HCT116 (cell line): ENCODE measurements at regions not wholly inside any gene's neighbourhood (a gene's known extent, or its start where the extent isn't known, plus 50 kb on each side); places are given as distances from the start of the nearest gene placed in this dataset.

Source experiments
- ATAC-seq: fragments of 200-7000 bp; cut with Tn5 transposase; 2 replicates; pipeline ENCODE4 v1.9.1; 2020; ENCODE audit warnings: mild to moderate bottlenecking, moderate library complexity
- BruUV-seq: library from RNA; stranded (reverse); fragments of 400-500 nt; replicated peaks from 2 replicates; lab custom pipeline; 2021; lab: Mats Ljungman, UMichigan
- CTCF ChIA-PET: fragments of 300-600 bp; sonication (Branson Sonifier 250); formaldehyde crosslinking; loops from one replicate; lab custom pipeline; 2021; ENCODE audit warnings: antibody characterized with exemption; lab: Charles Lee
- POLR2A ChIA-PET: fragments of 300-600, 350-600 bp; sonication (Branson Sonifier 250); formaldehyde crosslinking; loops from one replicate; lab custom pipeline; 2021; ENCODE audit warnings: antibody characterized with exemption; lab: Charles Lee
- RAD21 ChIA-PET, 2 experiments: fragments of 300-600 bp; sonication (Branson Sonifier 250); formaldehyde crosslinking; loops; one replicate each; lab custom pipeline; 2023; ENCODE audit warnings: low total read pairs in 2 of 2; ENCODE audit not compliant: uncharacterized antibody in 2 of 2, unreplicated experiment in 2 of 2, low non-redundant PET in 1 of 2; lab: Charles Lee
- DNase-seq: peaks from one replicate; pipeline ENCODE4 v3.0.0-alpha.2; 2010; ENCODE audit warnings: low read depth, low spot score
- H2AFZ ChIP-seq: fragments of 200-600 bp; shearing (Covaris generic), sonication (generic); 2 replicates; pipeline ENCODE4 v1.6.1; 2017; ENCODE audit warnings: low read depth, mixed run types, mixed read lengths, antibody characterized with exemption, low read length; ENCODE audit not compliant: poor library complexity, severe bottlenecking
- H3K27ac ChIP-seq: 2 replicates; pipeline ENCODE4 v1.5.1; 2012; ENCODE audit warnings: low read depth, low read length
- H3K27me3 ChIP-seq: fragments of 200-600 bp; sonication (generic); 2 replicates; pipeline ENCODE4 v1.6.1; 2016; ENCODE audit warnings: mixed run types, low read length, mixed read lengths; ENCODE audit not compliant: insufficient read depth
- H3K36me3 ChIP-seq, 2 experiments: fragments of 200-500 bp in 1 of 2; fragments of 200-600 bp in 1 of 2; sonication (Bioruptor generic) in 1 of 2; sonication (generic) in 1 of 2; 2 replicates each; pipeline versions ENCODE4 v1.5.1 to v1.6.1; 2014 to 2016; ENCODE audit warnings: low read length in 2 of 2, inconsistent platforms in 1 of 2, mixed read lengths in 1 of 2, mixed run types in 1 of 2; ENCODE audit not compliant: insufficient read depth in 2 of 2, control insufficient read depth in 1 of 2
- H3K4me1 ChIP-seq, 2 experiments: fragments of 200-600 bp in 1 of 2; sonication (generic) in 1 of 2; 2 replicates each; pipeline versions ENCODE4 v1.5.1 to v1.6.1; 2012 to 2017; ENCODE audit warnings: low read length in 2 of 2, inconsistent platforms in 1 of 2, mild to moderate bottlenecking in 1 of 2, mixed read lengths in 1 of 2, mixed run types in 1 of 2, moderate library complexity in 1 of 2; ENCODE audit not compliant: insufficient read depth in 2 of 2, control insufficient read depth in 1 of 2
- H3K4me2 ChIP-seq: fragments of 200-600 bp; sonication (generic); 2 replicates; pipeline ENCODE4 v1.6.1; 2017; ENCODE audit warnings: mixed run types, low read length, mixed read lengths
- H3K4me3 ChIP-seq, 2 experiments: fragments of 200-600 bp in 1 of 2; sonication (generic) in 1 of 2; replicated peaks in 1 of 2; 2 replicates each; pipeline ENCODE4 v1.5.1; 2011 to 2016; ENCODE audit warnings: low read length in 2 of 2, control low read depth in 1 of 2, low read depth in 1 of 2, mild to moderate bottlenecking in 1 of 2, mixed read lengths in 1 of 2, mixed run types in 1 of 2
- H3K79me2 ChIP-seq: fragments of 200-600 bp; sonication (generic); 2 replicates; pipeline ENCODE4 v1.6.1; 2017; ENCODE audit warnings: mild to moderate bottlenecking, mixed run types, low read length, moderate library complexity, mixed read lengths; ENCODE audit not compliant: insufficient read depth
- H3K9ac ChIP-seq: fragments of 200-600 bp; sonication (generic); 2 replicates; pipeline ENCODE4 v1.6.1; 2016; ENCODE audit warnings: low read length, mixed read lengths
- H3K9me2 ChIP-seq: fragments of 200-600 bp; sonication (generic), shearing (Covaris generic); 2 replicates; pipeline ENCODE4 v1.6.1; 2017; ENCODE audit warnings: mixed run types, mild to moderate bottlenecking, moderate library complexity; ENCODE audit not compliant: insufficient read depth
- H3K9me3 ChIP-seq, 2 experiments: fragments of 200-500 bp in 1 of 2; fragments of 200-600 bp in 1 of 2; sonication (Bioruptor generic) in 1 of 2; sonication (generic) in 1 of 2; 2 replicates each; pipeline ENCODE4 v1.6.1; 2014 to 2017; ENCODE audit warnings: low read length in 2 of 2, mixed read lengths in 2 of 2, inconsistent platforms in 1 of 2, low read depth in 1 of 2, mild to moderate bottlenecking in 1 of 2, mixed run types in 1 of 2, moderate library complexity in 1 of 2; ENCODE audit not compliant: control insufficient read depth in 1 of 2, insufficient read depth in 1 of 2
- H4K20me1 ChIP-seq: fragments of 200-600 bp; sonication (generic), shearing (Covaris generic); 2 replicates; pipeline ENCODE4 v1.6.1; 2017; ENCODE audit warnings: mixed run types, mild to moderate bottlenecking, moderate library complexity; ENCODE audit not compliant: insufficient read depth
- CBX3 ChIP-seq: IDR thresholded peaks from 2 replicates; pipeline ENCODE4 v1.6.1; 2012; ENCODE audit warnings: low read depth
- CEBPB ChIP-seq: IDR thresholded peaks from 2 replicates; pipeline ENCODE4 v1.6.1; 2012; ENCODE audit warnings: low read depth
- CTCF ChIP-seq, 3 experiments: fragments of 200-600 bp in 1 of 3; sonication (generic) in 1 of 3; IDR thresholded peaks in 2 of 3; conservative IDR thresholded peaks in 1 of 3; 2 replicates each; pipeline ENCODE4 v1.5.1; 2012 to 2017; ENCODE audit warnings: low read depth in 2 of 3, low read length in 2 of 3, antibody characterized with exemption in 1 of 3, borderline replicate concordance in 1 of 3, control low read depth in 1 of 3, mild to moderate bottlenecking in 1 of 3, mixed read lengths in 1 of 3, mixed run types in 1 of 3, moderate library complexity in 1 of 3; ENCODE audit not compliant: insufficient read depth in 1 of 3
- ELF1 ChIP-seq: IDR thresholded peaks from 2 replicates; pipeline ENCODE4 v1.6.1; 2012; ENCODE audit warnings: low read depth, borderline replicate concordance
- EZH2 ChIP-seq: fragments of 200-600 bp; sonication (generic); IDR thresholded peaks from 2 replicates; pipeline ENCODE4 v1.6.1; 2017; ENCODE audit warnings: antibody characterized with exemption, mixed run types
- EZH2phosphoT487 ChIP-seq: fragments of 200-600 bp; IDR thresholded peaks from 2 replicates; pipeline ENCODE4 v1.6.1; 2018; ENCODE audit warnings: antibody characterized with exemption, borderline replicate concordance
- FOSL1 ChIP-seq: IDR thresholded peaks from 2 replicates; pipeline ENCODE4 v1.6.1; 2012; ENCODE audit warnings: low read depth
- JUND ChIP-seq: IDR thresholded peaks from 2 replicates; pipeline ENCODE4 v1.6.1; 2012
- MAX ChIP-seq: IDR thresholded peaks from 2 replicates; pipeline ENCODE4 v1.6.1; 2012
- POLR2AphosphoS5 ChIP-seq: IDR thresholded peaks from 2 replicates; pipeline ENCODE4 v1.6.1; 2011; ENCODE audit warnings: mild to moderate bottlenecking, low read depth, low read length, moderate library complexity
- REST ChIP-seq: IDR thresholded peaks from 2 replicates; pipeline ENCODE4 v1.6.1; 2012; ENCODE audit warnings: low read depth
- SIN3A ChIP-seq: IDR thresholded peaks from 2 replicates; pipeline ENCODE4 v1.6.1; 2012; ENCODE audit warnings: low read depth
- SRF ChIP-seq: IDR thresholded peaks from 2 replicates; pipeline ENCODE4 v1.6.1; 2012; ENCODE audit warnings: low read depth
- TCF7L2 ChIP-seq: IDR thresholded peaks from 2 replicates; pipeline ENCODE4 v1.7.0; 2011; ENCODE audit warnings: borderline replicate concordance, inconsistent platforms; ENCODE audit not compliant: insufficient read depth, insufficient read length; ENCODE audit errors: extremely low read depth
- YY1 ChIP-seq: IDR thresholded peaks from 2 replicates; pipeline ENCODE4 v1.6.1; 2011; ENCODE audit warnings: low read length, low read depth, moderate library complexity, mild to moderate bottlenecking; ENCODE audit not compliant: insufficient replicate concordance; ENCODE audit errors: extremely low read depth
- ZFX ChIP-seq: fragments of 450-650 bp; IDR thresholded peaks from 2 replicates; pipeline ENCODE4 v1.6.1; 2017
- ZNF274 ChIP-seq: fragments of 200-500 bp; sonication (Bioruptor generic); IDR thresholded peaks from 2 replicates; pipeline ENCODE4 v1.6.1; 2014; ENCODE audit warnings: mild to moderate bottlenecking, low read depth, low read length, inconsistent platforms
- intact Hi-C: fragments of 100-400 bp; cut with micrococcal nuclease; formaldehyde crosslinking; loops from 2 replicates; pipeline ENCODE4 v1.10.0; 2022

- no peak for DNase-seq
- TF ChIP-seq SRF, result no peak
- TF ChIP-seq TCF7L2, result no peak
- TF ChIP-seq, all 23 proteins: peak for 0
- Histone ChIP-seq H3K4me3 (no peak overlapping the region), H3K27me3 (no peaks in the 10 kb centered on the region), H4K20me1 (no peaks in the 10 kb centered on the region), H3K9me3 (no peaks in the 10 kb centered on the region), H3K4me2 (no peak overlapping the region), H3K4me1 (no peaks in the 10 kb centered on the region), H3K79me2 (no peaks in the 10 kb centered on the region), H2AFZ (no peak overlapping the region), H3K9ac (no peak overlapping the region), H3K27ac (no peak overlapping the region), H3K36me3 (no peaks in the 10 kb centered on the region), H3K9me2 (no peaks in the 10 kb centered on the region)
- ChIA-PET CTCF (no interaction called here), POLR2A (no interaction called here), RAD21 (no interaction called here)
- ATAC-seq, result no peak
- intact Hi-C loops, result no loop called here
- BruUV-seq, result no TSS peak
Measured at GRCh38 chr1:185459141-185459540, 142.1 kb upstream of the IVNS1ABP start.

GRCh38 chr1:185458670-185459069 lies 141.6 kb upstream of the IVNS1ABP start:
- POLR2A ChIA-PET, result no interaction called here
- TF ChIP-seq JUND (no peak), TCF7L2 (no peak), SIN3A (no peak), CEBPB (no peak), REST (no peak), POLR2AphosphoS5 (no peak), ZFX (no peak), CBX3 (no peak), MAX (no peak), EZH2 (no peak), YY1 (no peak), ZNF274 (no peak), ELF1 (no peak), CTCF (IDR thresholded peaks at IDR 0.05 in 2 of 3, conservative IDR thresholded peaks at IDR 0.05 in 1 of 3; ENCODE audit: borderline replicate concordance in 1 of 3, insufficient read depth in 1 of 3, low read depth in 2 of 3, low read length in 2 of 3) (no peak), FOSL1 (no peak), EZH2phosphoT487 (no peak)

More at GRCh38 chr1:185458670-185459069, 141.6 kb upstream of the IVNS1ABP start:
- H3K9me2 ChIP-seq, result no peaks in the 10 kb centered on the region
- H3K9me3 ChIP-seq, result no peaks in the 10 kb centered on the region
- ChIA-PET RAD21 (no interaction called here), CTCF (no interaction called here)
- H3K4me3 ChIP-seq, result no peak overlapping the region
- H3K4me1 ChIP-seq, result no peaks in the 10 kb centered on the region
- no peak overlapping the region for H3K27ac ChIP-seq
- H3K27me3 ChIP-seq, result no peaks in the 10 kb centered on the region
- no peak overlapping the region for H3K4me2 ChIP-seq
- H4K20me1 ChIP-seq, result no peaks in the 10 kb centered on the region
- H3K79me2 ChIP-seq, result no peaks in the 10 kb centered on the region
- ATAC-seq (no peak), DNase-seq (no peak)
- intact Hi-C loops, result no loop called here
- H2AFZ ChIP-seq, result no peak overlapping the region
- BruUV-seq, result no TSS peak
- H3K36me3 ChIP-seq, result no peaks in the 10 kb centered on the region
- H3K9ac ChIP-seq, result no peak overlapping the region
